ENCODE measurements at regions not wholly inside any gene's neighbourhood (a gene's known extent, or its start where the extent isn't known, plus 50 kb on each side); places are given as distances from the start of the nearest gene placed in this dataset.

DNA sequence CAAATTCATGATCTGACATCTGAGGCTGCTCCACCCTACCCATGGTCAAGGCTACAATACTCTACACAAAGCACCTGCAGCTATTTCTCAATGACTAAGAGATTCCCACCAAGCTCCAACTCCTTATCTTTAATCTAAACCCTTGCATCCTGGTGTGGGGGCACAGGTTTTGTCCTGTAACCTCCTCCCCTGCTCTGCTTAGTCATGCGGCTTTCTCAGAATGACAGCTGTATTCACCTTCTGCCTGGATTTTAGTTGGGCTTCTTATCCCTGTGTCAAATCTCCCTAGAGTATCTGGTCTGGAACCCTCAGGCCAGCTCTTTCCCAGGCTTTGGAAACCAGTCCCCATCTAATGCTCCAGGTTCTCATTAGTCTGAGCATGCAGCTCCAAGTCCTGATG lies 159.0 kb downstream of the BARHL2 start:
- TF ChIP-seq, protein P1, sequence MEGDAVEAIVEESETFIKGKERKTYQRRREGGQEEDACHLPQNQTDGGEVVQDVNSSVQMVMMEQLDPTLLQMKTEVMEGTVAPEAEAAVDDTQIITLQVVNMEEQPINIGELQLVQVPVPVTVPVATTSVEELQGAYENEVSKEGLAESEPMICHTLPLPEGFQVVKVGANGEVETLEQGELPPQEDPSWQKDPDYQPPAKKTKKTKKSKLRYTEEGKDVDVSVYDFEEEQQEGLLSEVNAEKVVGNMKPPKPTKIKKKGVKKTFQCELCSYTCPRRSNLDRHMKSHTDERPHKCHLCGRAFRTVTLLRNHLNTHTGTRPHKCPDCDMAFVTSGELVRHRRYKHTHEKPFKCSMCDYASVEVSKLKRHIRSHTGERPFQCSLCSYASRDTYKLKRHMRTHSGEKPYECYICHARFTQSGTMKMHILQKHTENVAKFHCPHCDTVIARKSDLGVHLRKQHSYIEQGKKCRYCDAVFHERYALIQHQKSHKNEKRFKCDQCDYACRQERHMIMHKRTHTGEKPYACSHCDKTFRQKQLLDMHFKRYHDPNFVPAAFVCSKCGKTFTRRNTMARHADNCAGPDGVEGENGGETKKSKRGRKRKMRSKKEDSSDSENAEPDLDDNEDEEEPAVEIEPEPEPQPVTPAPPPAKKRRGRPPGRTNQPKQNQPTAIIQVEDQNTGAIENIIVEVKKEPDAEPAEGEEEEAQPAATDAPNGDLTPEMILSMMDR (IDR thresholded peaks at IDR 0.05) = no peak
- no peak for TF ChIP-seq POLR2AphosphoS5 (IDR thresholded peaks at IDR 0.05)

All from gastroesophageal sphincter (tissue), 3 donors.